Inferior parietal cortex (tissue), 1 donor: ENCODE measurements at regions not wholly inside any gene's neighbourhood (a gene's known extent, or its start where the extent isn't known, plus 50 kb on each side); places are given as distances from the start of the nearest gene placed in this dataset.
"Not testable (repeated sequence)": the region's sequence is repeated elsewhere in the genome, so short reads cannot be mapped to it uniquely, and the experiment has no call there.

Experiments used
- DNase-seq: peaks from one replicate; pipeline ENCODE4 v3.0.0-alpha.2; 2016; ENCODE audit errors: extremely low spot score

GRCh38 chr1:238767321-238767720 is 619.0 kb upstream of the CHRM3 start:
- peak; percentile 74 for DNase-seq

DNA sequence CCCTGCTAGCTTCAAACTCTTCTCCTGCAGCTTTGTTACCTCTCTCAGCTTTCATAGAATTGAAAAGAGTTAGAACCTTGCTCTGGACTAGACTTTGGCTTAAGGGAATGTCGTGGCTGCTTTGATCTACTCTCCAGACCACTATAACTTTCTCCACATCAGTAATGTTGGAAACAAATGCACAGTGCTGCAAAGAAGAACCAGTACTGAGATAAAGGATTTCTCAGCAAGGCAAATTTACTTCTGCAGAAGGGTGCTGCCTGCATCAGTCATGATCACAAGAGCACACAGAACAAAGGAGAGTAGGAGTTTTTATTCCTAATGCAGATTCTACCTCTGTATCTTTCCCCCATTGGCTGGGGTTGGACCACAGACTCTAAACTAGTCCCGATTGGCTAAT is 621.6 kb upstream of the CHRM3 start:
- no peak for DNase-seq

DNA sequence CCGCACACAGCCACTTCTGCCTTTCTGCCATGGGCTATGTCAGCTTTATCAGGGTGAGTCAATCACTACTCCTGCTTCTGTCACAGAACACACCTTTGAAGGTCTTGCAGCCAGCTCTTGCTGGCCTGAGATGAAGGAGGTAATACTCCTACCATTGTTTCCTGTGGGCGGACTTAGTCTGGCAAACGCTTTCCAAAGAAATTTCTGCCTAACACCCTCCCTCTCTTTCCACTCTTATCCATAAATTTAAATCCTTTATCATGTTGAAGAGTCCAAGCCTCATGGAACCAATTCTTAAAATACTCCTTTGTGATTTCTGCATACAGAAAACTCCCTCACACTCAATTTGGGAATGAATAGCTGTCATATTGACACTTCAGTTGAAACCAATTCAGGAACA is 633.1 kb upstream of the CHRM3 start:
- DNase-seq = no peak

DNA sequence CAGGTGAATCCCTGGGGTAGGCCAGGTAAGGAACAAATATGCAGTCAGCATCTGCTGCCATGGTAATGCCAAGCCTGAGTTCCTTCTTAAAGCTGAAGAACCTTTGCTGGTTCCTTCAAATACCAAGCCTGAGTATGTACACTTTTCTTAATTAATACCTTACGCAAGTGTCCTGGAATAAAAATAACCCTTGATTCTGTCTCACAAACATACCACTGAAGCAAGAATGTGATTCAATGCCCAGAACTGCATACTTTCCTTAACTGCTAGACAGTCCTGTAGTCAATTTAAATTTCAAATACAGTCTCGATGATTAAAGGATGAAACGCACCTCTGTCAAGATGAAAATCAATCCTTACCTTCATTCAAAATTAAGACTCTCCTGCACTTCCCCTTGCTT is 634.0 kb upstream of the CHRM3 start:
- DNase-seq = no peak

- no peak for DNase-seq
Measured at GRCh38 chr1:238745069-238745468, 641.3 kb upstream of the CHRM3 start.

DNA sequence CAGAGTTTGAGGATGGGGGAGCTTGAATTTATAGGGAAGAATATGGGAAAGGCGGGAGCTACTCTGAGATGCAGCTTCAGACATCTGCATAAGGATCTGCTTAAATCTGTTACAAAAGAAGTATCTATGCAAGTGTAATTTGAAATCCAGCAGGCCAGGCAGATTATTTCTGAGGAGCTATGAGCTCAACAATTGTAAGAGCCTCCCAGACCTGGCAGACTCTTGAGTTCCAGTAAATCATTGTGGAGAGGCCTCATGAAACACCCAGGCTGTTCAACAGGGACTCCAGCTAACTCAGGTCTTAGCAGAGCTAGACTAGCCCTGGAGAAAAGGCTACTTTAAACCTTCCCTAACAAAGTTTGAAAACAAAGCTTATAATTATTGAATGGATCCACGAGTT is 647.5 kb upstream of the CHRM3 start:
- DNase-seq = no peak

DNA sequence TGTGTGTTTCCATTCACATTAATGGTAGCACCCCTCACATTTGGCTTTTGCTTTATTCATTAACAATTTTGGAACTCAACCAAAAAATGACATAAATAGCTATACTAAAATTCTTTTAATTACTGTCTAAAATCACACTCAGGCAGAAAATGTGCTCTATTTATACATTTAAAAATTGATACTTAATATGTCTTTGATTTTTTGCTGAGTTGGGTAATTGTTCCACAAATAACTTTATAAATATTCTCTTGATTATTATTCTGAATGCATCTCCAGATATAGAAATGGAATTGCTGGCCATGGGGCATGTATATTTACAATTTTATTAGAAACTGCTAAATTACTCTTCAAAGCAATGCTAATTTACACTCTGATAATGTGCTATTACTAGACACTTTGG is 658.7 kb upstream of the CHRM3 start:
- DNase-seq = no peak

DNA sequence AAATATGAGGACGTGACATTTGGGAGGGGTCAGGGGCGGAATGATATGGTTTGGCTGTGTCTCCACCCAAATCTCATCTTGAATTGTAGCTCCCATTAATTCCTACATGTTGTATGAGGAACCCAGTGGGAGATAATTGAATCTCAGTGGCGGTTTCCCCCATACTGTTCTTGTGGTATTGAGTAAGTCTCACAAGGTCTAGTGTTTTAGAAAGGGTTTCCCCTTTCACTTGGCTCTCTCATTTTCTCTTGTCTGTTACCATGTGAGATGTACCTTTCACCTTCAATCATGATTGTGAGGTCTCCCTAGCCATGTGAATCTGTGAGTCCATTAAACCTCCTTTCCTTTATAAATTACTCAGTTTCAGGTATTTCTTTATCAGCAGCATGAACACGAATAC is 663.6 kb upstream of the CHRM3 start:
- no peak for DNase-seq

GRCh38 chr1:238710697-238711096 is 675.7 kb upstream of the CHRM3 start:
- no peak for DNase-seq

DNA sequence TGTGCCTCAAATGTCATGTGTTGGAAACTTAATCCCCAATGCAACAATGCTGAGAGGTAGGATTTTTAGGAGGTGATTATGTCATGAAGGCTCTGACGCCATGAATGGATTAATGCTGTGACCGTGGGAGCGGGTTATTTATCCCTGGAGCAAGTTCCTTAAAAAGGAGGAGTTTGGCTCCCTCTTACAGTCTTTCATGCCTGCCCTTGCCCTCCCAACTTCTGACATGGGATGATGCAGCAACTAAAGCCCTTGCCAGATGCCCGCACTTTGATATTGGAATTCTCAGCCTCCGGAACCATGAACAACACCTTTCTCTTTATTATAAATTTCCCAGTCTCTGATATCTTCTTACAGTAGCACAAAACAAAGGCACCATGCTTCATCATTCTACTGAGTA is 685.3 kb upstream of the CHRM3 start:
- DNase-seq = no peak

DNA sequence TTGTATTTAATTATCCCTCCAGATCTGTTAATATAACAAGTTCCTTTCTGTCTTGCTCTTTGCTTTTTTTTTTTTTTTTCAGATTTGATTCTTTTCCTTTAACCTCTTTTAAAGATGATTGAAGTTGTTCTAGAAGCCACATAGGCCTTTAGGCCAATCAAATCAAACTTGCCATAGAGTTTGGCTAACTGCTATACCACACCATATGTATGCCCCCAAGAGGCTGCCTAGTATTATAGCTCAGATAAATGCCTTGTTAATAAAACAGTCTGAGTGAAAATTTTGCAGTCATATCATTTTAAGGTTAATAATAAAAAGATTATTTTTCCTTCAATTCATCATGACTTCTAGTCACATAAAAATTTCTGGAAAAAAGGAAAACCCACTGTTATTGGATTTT is 696.0 kb upstream of the CHRM3 start:
- DNase-seq = no peak

GRCh38 chr1:238684576-238684975 is 701.8 kb upstream of the CHRM3 start:
- DNase-seq = not testable (repeated sequence)

DNA sequence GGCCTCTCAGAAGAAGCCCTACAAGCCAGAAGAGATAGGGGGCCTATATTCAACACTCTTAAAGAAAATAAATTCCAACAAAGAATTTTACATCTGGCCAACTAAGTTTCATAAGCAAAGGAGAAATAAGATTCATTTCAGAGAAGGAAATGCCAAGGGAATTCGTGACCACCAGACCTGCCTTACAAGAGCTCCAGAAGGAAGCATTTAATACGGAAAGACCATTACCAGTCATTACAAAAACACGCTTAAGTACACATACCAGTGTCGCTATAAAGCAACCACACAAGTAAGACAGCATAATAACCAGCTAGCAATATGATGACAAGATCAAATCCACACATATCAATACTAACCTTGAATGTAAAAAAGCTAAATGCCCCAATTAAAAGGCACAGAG is 704.9 kb upstream of the CHRM3 start:
- no peak for DNase-seq

GRCh38 chr1:238681021-238681420 is 705.3 kb upstream of the CHRM3 start:
- no peak for DNase-seq

DNA sequence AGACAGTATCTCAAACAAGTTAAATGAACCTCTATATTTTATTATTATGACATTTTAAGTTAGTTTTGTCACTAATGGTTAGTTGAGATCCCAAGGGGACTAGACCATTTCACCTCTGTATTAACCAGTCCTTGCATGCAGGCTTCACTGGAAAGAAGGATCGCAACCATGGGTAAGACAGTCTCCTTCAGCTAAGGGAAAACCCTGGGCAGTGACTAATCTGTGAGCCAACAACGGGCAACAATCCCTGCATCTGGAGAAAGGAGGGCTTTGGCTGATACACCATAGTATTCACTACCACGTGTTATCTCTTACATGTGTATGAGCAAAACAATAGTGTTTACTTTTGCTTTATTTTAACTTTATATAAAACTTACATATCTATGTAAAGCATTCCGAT is 708.8 kb upstream of the CHRM3 start:
- no peak for DNase-seq

- no peak for DNase-seq
Measured at GRCh38 chr1:238675221-238675620, 711.1 kb upstream of the CHRM3 start.

GRCh38 chr1:238674316-238674715 is 712.1 kb upstream of the CHRM3 start:
- DNase-seq = no peak

GRCh38 chr1:238673561-238673960 is 712.8 kb upstream of the CHRM3 start:
- no peak for DNase-seq

GRCh38 chr1:238672806-238673205 is 713.6 kb upstream of the CHRM3 start:
- DNase-seq = no peak

DNA sequence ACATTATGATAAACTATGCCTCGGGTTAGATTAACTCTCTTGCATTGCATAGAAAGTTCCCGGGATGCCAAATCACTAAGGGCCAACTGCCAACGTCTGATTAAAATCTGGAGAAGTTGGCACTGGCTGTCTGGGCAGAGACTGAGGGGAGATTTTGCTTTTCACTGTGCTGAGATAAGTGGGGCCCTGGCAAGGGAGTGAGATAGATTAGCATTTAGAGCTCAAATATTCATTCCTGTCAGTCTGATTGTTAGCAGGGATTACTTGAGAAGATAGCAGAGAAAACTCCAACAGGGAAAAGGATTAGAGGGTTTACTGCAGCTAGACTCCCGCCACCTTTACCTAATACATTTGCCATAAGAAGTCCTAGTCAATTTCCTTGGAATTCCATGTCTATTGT is 714.1 kb upstream of the CHRM3 start:
- no peak for DNase-seq

DNA sequence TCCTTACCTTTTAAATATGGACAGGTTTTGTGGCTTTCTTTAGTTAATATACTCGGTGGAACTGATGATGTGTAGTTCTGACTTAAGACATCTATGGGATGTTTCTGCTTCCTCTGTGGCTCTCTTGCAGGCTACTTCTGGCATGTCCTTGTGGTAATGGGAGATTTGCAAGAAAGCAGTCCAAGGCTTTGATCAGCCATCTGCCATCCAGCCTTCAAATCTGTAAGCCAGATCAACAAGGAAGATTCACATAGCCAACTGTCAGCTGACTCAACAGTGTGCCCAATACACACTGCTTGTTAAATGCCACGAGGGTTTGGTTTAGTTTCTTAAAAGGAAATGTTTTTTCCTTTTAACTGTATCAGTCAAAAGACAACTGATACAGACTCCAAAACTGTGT is 722.2 kb upstream of the CHRM3 start:
- DNase-seq = no peak

DNA sequence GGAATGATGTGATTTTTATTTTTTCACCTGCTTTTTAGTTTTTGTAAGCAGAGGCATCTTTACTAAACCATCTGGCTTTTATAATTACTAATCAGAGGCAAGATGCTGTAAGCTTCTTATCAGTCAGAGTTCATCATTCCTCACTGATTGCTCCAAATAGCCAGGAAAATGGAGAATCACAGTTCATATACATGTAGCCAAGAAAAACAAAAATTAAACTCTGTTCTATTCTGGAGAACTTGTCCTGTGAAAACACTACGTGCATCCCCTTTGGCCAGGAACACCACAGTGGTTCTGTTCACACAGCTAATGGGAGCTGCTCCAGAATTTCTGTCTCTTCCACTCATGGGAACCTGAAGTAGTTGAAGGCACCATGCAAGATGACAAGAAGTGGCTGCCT is 725.5 kb upstream of the CHRM3 start:
- DNase-seq = no peak

DNA sequence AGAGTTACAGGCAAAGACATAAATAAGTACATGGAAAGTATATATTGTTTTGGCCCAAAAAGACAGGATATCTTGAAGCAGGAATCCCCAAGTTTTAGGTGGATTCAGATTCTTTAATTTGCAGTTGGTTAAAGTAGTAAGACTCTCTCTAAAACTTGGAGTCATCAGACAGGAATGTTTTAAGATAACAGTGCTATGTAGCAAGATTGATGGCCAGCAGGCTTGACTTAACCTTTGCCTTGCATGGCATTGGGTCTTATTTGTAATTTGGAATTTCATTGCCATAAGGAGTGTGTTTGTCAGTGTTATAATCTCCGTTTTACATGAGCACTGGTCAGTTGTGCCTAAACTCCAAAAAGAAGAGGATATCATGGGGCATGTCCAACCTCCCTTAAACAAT is 727.6 kb upstream of the CHRM3 start:
- DNase-seq = no peak

DNA sequence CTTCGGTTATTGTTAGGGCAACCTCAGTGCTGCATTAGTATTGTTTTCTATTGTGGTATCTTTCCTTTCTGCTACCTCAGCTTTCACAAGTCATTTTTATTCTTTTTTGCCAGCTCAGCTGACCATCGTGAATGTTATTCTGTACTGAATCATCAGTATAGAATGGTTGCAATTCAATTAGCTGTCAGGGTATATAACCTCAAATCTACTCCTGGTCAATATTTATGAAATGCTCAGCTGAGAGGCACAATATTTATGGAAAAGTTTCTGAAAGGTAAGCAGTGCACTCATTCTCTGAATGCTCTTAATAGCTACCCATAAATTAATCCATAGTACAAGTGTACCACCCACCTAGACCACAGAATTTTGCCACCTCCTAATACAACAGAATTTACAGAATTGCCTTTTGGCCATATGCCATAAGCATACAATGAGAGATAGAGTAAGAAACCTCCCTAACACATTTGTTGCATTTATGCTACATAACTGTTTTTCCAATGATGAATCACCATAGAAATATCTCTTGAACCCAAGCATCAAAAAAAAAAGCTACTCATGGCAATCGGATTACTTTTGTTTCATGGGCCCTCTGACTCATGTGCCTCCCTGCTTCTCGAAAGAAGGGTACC is 732.6 kb upstream of the CHRM3 start:
- no peak for DNase-seq
